ENCODE measurements at regions not wholly inside any gene's neighbourhood (a gene's known extent, or its start where the extent isn't known, plus 50 kb on each side); places are given as distances from the start of the nearest gene placed in this dataset.

DNA sequence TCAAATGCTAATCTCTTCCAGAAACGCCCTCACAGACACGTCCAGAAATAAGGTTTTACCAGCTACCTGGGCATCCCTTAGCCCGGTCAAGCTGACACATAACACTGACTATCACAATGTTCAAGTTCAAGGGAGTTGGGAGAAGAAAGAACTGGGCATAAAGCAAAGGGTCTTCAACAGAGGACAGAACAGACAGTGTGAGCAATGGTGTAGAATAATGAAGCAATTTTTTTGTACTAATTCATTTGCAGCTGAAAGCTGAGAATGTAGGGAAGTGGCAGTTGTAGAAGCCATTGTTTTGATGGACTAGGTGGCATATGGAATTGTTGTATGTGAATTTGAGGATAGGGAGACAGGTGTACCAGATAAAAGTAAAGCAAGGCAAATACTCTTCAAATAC lies 58.1 kb upstream of the WDFY2 start:
- no peak overlapping the region for H3K27ac ChIP-seq

DNA sequence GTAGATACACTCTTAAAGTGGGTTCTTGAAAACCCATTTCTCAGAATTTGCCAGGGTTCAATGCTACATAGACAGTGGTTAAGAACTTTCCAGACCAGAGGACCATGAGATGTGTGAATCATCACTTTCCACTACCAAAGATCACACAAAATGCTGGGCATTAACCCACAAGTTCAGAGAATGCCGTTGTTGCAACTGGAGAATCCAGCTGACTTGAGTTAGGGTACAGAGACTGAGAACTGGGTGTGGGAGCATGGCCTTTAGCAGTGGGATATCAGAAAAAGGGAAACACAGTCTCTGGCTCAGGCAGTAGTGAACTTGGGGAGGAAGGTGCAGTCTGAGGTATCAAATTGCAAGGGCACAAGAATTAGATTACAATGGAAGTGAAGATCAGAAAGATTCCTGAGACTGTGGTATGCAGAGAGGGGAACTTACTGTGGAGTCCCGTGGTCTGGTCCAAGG lies 51.5 kb upstream of the WDFY2 start:
- no peak overlapping the region for H3K27ac ChIP-seq

More for the DNA sequence above, 58.1 kb upstream of the WDFY2 start:
- TF ChIP-seq, protein P1, sequence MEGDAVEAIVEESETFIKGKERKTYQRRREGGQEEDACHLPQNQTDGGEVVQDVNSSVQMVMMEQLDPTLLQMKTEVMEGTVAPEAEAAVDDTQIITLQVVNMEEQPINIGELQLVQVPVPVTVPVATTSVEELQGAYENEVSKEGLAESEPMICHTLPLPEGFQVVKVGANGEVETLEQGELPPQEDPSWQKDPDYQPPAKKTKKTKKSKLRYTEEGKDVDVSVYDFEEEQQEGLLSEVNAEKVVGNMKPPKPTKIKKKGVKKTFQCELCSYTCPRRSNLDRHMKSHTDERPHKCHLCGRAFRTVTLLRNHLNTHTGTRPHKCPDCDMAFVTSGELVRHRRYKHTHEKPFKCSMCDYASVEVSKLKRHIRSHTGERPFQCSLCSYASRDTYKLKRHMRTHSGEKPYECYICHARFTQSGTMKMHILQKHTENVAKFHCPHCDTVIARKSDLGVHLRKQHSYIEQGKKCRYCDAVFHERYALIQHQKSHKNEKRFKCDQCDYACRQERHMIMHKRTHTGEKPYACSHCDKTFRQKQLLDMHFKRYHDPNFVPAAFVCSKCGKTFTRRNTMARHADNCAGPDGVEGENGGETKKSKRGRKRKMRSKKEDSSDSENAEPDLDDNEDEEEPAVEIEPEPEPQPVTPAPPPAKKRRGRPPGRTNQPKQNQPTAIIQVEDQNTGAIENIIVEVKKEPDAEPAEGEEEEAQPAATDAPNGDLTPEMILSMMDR (IDR thresholded peaks at IDR 0.05) = no peak

DNA sequence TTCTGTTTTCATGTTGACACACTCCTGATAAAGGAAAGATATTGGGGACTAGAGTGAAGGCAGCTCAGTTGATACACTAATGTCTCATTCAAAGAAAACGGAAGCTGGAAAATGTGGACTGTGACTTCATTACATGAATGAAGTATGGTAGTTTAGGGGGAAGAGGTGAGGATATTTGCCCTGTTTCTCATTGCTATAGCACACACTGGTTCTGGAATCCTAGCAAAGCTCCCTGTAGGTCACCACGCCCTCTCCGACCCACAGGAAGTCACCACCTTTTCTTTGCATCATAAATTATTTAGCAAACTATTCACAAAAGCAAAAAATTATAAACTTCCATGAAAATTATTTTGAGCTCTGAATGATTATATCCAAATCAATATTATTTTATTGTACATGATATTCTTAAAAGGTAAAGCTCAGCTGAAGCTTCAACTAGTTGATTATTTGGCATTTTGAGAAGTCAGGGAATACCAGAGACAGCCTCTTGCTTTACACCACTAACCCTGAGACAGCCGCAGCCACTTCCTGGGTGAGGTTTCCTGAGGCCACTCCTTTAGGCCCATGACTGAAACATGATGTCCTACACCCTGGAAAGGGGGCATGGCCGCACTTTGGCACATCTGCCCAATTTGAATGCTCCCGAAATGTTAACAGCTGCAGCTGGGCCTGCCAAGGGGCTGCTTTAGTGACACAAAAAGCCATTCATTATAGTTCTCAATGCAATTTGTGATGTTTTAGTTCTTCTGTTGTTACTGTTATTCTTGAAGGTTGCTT lies 50.0 kb upstream of the WDFY2 start:
- TF ChIP-seq ZFX (IDR thresholded peaks at IDR 0.05; ENCODE audit: borderline replicate concordance) = no peak
- TF ChIP-seq, protein P1 (IDR thresholded peaks at IDR 0.05) = no peak
- H3K27ac ChIP-seq = no peak overlapping the region

More for the DNA sequence above, 51.5 kb upstream of the WDFY2 start:
- no peak for TF ChIP-seq ZFX (IDR thresholded peaks at IDR 0.05; ENCODE audit: borderline replicate concordance)
- TF ChIP-seq, protein P1 (IDR thresholded peaks at IDR 0.05) = no peak
